ENCODE measurements at regions not wholly inside any gene's neighbourhood (a gene's known extent, or its start where the extent isn't known, plus 50 kb on each side); places are given as distances from the start of the nearest gene placed in this dataset.

- TF ChIP-seq CTCF (IDR thresholded peaks at IDR 0.05; ENCODE audit: low read depth, low read length, poor library complexity, severe bottlenecking) (no peak), EZH2phosphoT487 (IDR thresholded peaks at IDR 0.05; ENCODE audit: borderline replicate concordance, low read length) (no peak)
These were observed 1000.4 kb downstream of the CDH11 start for GRCh38 chr16:64121473-64121872.

Measured in DOHH2 (cell line).